ENCODE measurements at regions not wholly inside any gene's neighbourhood (a gene's known extent, or its start where the extent isn't known, plus 50 kb on each side); places are given as distances from the start of the nearest gene placed in this dataset.
"Not testable (repeated sequence)": the region's sequence is repeated elsewhere in the genome, so short reads cannot be mapped to it uniquely, and the experiment has no call there.

- H3K4me1 ChIP-seq = no peaks in the 10 kb centered on the region
- H3K36me3 ChIP-seq = no peaks in the 10 kb centered on the region
Observed at GRCh38 chr18:60191926-60192325, 180.6 kb downstream of the MC4R start.

DNA sequence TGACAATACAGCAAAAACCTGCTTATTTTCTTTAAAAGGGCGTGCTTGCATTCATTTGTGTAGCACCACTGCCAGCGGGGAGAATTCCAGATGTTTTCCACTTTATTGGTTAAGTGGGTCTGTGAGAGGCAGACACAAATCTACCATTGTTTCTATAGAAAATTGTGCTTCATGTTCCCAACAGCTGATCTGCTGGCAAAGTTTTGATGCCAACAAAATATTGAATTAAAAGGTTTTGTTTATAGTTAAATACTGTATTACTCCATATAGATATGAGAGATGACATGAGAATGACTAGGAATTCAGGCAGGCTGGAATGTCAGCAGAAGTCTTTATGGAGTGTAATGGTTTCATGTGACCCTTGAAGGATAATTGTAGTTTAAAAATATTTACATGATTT, 182.7 kb downstream of the MC4R start:
- Histone ChIP-seq H3K4me1 (no peaks in the 10 kb centered on the region), H3K36me3 (no peaks in the 10 kb centered on the region), H3K9me3 (no peaks in the 10 kb centered on the region), H3K27ac (no peak overlapping the region), H3K4me3 (no peak overlapping the region), H3K27me3 (no peaks in the 10 kb centered on the region)
- no peak for DNase-seq (ENCODE audit: low spot score)
- no peak for TF ChIP-seq CTCF (IDR thresholded peaks at IDR 0.05)

More at GRCh38 chr18:60191926-60192325, 180.6 kb downstream of the MC4R start:
- no peak for TF ChIP-seq CTCF (IDR thresholded peaks at IDR 0.05)
- Histone ChIP-seq H3K4me3 (no peak overlapping the region), H3K9me3 (no peaks in the 10 kb centered on the region), H3K27me3 (no peaks in the 10 kb centered on the region), H3K27ac (no peak overlapping the region)
- DNase-seq (ENCODE audit: low spot score) = no peak

- DNase-seq (ENCODE audit: low spot score) = no peak
- H3K4me3 ChIP-seq = no peak overlapping the region
- no peaks in the 10 kb centered on the region for H3K27me3 ChIP-seq
- no peak for TF ChIP-seq CTCF (IDR thresholded peaks at IDR 0.05)
- H3K36me3 ChIP-seq = no peaks in the 10 kb centered on the region
- H3K27ac ChIP-seq = no peak overlapping the region
- H3K9me3 ChIP-seq = no peaks in the 10 kb centered on the region
- H3K4me1 ChIP-seq = no peaks in the 10 kb centered on the region
Observed at GRCh38 chr18:60188958-60189357, 183.6 kb downstream of the MC4R start.

DNA sequence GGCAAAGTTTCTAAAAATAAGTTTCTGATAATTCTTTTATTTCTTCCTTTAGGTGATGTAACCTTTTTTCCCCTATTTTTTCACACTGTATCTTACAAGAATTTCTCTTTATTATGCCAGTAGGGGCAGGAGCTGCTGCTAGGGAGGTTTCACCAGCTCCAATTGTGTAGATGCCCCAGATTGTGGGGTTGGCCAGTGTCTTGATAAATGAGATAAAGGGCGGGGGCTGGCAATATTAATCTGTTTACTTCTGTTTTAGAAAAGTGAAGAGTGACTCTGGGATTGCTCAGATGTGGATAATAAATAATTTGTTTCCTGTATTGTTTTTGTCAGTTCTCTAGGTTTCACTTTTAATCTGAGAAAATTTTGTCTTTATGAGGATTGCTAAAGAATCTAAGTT, 190.4 kb downstream of the MC4R start:
- H3K36me3 ChIP-seq = no peaks in the 10 kb centered on the region
- no peaks in the 10 kb centered on the region for H3K27me3 ChIP-seq
- no peak overlapping the region for H3K4me3 ChIP-seq
- no peak for TF ChIP-seq CTCF (IDR thresholded peaks at IDR 0.05)
- no peak overlapping the region for H3K27ac ChIP-seq
- DNase-seq (ENCODE audit: low spot score) = no peak
- no peaks in the 10 kb centered on the region for H3K4me1 ChIP-seq
- no peaks in the 10 kb centered on the region for H3K9me3 ChIP-seq

- Histone ChIP-seq H3K27me3 (no peaks in the 10 kb centered on the region), H3K4me3 (no peak overlapping the region), H3K9me3 (no peaks in the 10 kb centered on the region), H3K27ac (no peak overlapping the region), H3K36me3 (no peaks in the 10 kb centered on the region), H3K4me1 (no peaks in the 10 kb centered on the region)
- no peak for TF ChIP-seq CTCF (IDR thresholded peaks at IDR 0.05)
- no peak for DNase-seq (ENCODE audit: low spot score)
Observed at GRCh38 chr18:60180671-60181070, 191.9 kb downstream of the MC4R start.

DNA sequence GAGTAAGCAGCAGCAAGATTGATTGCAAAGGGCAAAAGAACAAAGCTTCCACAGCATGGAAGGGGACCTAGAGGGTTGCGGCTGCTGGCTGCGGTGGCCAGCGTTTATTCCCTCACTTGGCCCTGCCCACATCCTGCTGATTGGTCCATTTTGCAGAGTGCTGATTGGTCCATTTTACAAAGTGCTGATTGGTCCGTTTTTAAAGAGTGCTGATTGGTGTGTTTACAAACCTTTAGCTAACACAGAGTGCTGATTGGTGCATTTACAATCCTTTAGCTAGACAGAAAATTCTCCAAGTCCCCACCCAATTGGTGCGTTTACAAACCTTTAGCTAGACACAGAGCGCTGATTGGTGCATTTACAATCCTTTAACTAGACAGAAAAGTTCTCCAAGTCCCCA, 194.4 kb downstream of the MC4R start:
- not testable (repeated sequence) for H3K27ac ChIP-seq; H3K9me3 ChIP-seq; DNase-seq (ENCODE audit: low spot score); H3K4me1 ChIP-seq; H3K36me3 ChIP-seq; H3K27me3 ChIP-seq; H3K4me3 ChIP-seq
